Stimulated activated CD8-positive, alpha-beta memory T cell treated with anti-CD3 and anti-CD28 coated beads, Interleukin-7, amount 100 ng/mL, for 48 hours (primary cell): ENCODE measurements at regions not wholly inside any gene's neighbourhood (a gene's known extent, or its start where the extent isn't known, plus 50 kb on each side); places are given as distances from the start of the nearest gene placed in this dataset.

ENCODE experiments used
- DNase-seq, 2 donors: peaks; one replicate each; pipeline ENCODE4 v3.0.0-alpha.2; 2020; ENCODE audit warnings: low read depth in 1 of 2; ENCODE audit errors: extremely low read depth in 1 of 2

- DNase-seq = no peak
These were observed 1212.1 kb upstream of the CITED2 start for GRCh38 chr6:140586426-140587061.

DNA sequence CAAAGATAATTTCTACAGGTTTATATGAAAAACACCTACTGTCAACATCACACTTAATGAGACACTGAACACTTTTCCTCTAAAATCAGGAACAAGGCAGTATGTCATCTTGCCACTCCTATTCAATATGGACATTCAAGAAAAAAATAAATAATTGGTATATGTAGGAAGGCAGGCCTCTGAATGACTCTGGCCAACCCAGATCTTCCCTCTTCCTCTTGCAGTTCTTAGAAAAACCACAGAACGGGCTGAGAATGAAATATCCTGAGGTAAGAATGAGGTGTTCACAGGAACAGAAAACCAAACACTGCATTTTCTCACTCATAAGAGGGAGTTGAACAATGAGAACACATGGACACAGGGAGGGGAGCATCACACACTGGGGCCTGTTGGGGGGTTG is 1207.2 kb upstream of the CITED2 start:
- no peak for DNase-seq

DNA sequence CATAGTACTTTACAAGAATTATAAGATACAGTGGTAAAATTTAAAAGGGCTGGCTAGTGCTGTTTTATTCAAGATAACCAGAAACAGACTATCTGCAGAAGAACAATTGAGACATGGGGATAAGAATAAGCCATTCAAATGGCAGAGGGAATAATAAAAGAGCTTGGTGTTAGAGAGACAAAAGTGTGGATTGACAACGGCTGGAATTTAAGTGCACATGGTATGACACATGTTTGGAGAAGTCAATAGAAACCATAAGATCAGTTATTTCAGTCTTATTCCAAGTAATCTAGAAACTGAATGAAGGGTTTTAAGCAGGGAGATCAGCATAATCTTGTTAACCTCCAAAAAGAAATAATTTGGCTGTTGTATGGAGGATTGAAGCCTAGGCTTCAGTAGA is 1205.5 kb upstream of the CITED2 start:
- no peak for DNase-seq

DNA sequence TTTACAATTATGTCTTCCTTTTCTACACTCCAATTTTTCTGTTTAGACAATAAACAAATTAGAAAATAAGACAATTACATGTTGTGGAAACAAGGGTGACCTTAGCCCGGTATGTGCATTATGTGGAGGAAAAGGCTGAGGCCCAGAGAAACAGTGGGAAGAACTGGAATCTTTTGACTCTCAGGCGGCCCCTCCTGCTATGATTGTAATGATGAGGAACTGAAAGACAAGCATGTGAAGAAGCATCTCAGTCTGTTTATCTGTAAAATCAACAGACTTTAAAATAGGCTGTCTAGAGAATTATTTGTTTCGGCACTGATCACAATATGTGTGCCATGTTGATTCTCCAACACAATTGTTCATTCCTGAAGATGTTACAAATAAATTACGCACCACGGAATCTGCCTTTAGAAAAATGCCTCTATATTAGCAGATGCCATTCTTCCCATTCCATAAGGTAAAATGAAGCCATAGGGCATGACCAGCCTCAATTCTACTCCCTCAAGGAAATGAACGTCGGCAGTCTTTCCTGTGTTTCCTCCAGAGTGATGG is 1201.6 kb upstream of the CITED2 start:
- DNase-seq = no peak

DNA sequence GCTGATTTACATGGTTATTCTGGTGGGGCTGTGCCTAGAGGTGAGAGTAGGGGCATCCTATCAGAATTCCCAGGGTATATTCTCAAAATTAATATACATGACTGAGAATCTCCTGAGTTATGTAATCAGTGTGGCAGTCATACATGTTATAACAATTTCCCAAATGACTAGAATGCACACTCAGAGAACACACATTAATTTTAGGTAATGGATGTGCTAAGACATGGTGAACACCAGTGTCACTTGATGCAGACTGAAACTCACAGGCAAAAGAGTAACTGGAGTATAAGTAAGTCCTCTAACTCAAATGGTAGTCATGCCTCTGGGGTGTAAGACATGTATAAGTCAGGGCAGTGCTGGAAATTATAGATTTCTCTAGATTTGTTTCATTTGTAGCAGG is 1198.4 kb upstream of the CITED2 start:
- no peak for DNase-seq

DNA sequence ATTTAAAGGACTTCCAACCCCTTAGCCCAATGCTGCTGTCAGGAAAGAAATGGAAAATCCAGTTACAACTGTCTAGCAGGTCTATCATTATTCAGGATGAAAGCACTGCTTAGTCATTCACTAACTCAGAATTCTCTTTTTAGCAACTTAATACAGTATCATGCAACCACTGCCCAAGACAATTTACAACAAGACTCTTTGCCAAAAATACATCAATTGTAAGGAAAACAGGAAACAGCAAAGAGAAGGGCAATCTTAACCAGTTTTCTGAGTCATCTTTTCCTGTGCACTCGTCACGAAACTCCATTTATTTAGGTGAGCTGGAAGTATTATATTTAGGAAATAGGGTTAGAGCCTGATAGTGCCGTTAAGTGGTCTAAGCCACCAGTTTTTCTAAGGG is 1197.7 kb upstream of the CITED2 start:
- no peak for DNase-seq

DNA sequence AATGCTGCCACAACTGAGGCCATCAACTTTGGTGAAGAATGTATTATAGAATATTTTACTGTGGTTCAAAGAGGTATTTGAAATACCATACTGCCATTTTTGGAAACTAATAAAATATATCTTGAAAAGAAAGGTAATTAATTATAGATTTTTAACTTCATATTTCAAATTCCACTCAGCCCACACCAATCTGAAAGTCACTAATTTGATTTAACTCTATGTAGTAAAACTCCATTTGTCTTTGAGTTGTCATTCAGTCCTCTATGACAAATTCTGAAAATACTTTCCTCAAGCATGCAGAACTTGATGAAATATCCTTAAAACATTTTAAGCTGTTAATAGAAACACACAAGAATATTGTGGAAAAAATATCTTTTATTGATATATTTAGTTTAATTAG is 1196.7 kb upstream of the CITED2 start:
- no peak for DNase-seq

GRCh38 chr6:140567466-140567865 is 1193.0 kb upstream of the CITED2 start:
- DNase-seq = no peak

GRCh38 chr6:140566781-140567277 is 1192.4 kb upstream of the CITED2 start:
- DNase-seq = no peak

GRCh38 chr6:140563728-140564127 is 1189.3 kb upstream of the CITED2 start:
- DNase-seq = no peak

GRCh38 chr6:140561701-140562100 is 1187.3 kb upstream of the CITED2 start:
- DNase-seq = no peak

- no peak for DNase-seq
These were observed 1186.2 kb upstream of the CITED2 start for GRCh38 chr6:140560671-140561070.

DNA sequence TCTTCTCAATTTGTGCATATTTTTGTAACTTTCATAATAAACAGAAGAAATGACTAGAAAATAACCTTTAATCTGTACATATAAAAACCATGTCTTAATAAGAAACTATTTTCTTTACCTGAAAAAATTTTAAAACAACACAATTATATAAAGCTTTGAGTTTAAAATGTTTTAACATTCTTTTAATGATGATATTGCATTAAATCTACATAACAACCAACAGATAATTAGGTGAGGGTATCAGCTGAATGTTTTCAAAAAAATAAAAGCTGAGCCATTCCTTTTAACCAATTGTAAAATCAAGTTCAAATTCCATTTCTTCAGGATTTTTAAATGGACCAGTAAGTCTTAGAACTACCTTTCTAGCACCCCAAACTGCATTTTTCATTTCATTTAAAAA is 1185.0 kb upstream of the CITED2 start:
- DNase-seq = no peak

DNA sequence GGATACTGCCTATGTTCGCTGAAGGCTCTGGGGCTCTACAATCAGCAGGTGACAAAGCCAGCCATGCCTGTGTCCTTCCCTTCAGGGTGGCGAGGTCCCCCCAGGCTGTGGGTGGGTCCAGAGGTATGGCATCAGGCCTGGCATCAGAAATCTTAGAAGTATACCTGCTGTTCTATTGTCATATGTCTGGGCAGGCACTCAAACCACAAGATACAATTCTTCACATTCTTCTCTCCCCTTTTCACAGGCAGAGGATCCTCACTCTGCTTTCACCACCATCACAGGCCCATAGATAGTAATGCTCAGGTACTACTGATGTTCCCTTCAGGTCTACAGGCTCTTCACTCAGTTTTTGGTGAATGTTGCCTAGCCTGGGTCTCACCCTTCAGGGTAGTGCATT is 1180.0 kb upstream of the CITED2 start:
- DNase-seq = no peak

GRCh38 chr6:140548366-140548765 is 1173.9 kb upstream of the CITED2 start:
- no peak for DNase-seq

GRCh38 chr6:140546640-140547039 is 1172.2 kb upstream of the CITED2 start:
- no peak for DNase-seq

GRCh38 chr6:140544431-140544830 is 1170.0 kb upstream of the CITED2 start:
- DNase-seq = no peak

DNA sequence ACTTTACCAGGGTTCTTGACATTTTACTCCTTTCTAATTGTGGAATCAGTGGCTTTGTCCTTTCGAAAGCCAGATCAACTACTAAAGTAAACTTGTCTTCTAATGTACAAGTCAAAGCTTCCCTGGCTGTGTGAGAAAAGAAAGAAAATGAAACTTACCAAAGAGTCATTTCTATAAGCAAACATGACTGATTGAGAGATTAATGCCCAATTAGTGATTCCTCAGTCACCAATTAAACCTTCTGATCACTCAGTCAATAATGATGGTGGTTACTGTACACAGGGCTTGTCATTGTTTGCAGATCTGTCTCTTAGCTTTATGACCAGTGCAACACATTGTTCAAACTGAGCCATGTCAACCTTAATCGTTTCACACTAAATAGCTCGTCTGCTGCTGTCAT is 1168.4 kb upstream of the CITED2 start:
- DNase-seq = no peak

GRCh38 chr6:140541288-140541687 is 1166.8 kb upstream of the CITED2 start:
- DNase-seq = no peak

DNA sequence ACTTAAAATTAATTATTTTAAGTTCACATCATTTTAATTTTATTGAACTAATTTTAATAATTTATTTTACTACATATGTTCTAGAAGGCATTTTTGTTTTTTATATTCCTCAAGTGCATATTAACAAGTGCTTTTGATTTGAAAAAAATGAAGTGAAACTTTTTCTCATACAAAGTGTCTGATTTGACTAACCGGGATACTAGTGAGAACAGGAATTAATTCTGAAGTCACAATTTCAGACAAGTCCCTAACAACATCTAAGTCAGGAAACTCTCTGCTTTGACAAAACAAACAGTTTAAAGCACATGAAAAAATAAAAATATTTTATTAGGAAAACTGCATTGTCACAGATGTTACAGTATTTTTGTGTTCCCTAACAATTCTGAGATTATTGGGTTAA is 1166.3 kb upstream of the CITED2 start:
- DNase-seq = no peak

DNA sequence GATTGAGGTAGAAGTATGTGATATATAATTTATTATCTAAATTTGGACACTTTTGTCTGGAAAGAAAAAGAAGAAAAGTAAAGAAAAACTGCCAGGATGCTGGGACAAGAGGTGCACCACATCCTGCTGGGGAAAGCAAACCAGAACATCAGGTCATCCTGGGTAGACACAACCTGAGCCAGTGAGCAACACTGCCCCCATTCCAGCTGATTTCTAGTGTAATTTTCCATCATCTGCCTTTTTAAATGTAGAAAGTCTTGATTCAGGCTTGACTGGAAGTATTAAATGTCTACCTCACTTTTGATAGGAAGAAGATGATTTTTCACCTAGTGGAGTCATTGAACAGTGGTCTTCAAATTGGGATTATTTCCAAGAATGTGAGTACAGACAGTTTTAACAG is 1164.5 kb upstream of the CITED2 start:
- no peak for DNase-seq

DNA sequence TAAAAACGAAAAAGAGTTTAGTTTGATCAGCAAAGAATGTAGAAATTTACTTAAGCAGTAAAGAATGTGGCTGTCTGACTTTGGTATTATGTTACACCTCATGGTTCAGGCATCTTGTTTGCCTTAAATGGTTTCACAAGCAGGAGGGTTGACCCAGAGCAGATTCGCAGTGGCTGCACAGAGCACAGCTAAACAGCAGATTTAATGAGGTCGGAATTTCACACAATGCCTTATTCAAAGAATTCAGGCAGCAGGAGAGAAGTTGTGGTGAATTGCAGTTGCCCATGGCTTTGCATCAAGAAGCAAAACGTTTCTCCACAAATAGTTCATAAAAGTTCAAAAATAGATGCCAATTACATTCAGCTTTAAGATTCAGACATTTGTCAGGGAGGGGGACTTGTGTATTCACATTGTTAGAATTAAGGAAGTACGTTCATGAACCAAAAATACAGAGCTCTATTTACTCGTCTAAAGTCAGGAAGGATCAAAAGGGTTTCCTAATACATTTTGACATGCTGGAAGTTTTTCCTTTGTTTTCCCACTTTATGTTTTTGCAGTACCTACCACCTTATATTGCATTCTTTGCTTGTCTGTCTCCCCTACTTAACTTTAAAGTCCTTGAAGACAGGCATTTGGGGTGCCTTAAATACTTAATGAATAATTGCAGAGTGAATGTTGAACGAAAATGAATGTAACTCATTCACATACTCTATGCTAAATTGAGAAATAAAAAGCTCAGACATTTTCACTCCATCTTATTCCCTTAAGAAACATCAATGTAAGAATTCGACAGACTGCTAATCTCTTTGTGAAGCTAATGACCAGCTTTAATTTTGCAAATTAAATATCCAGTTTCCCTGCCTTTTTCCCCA is 1163.6 kb upstream of the CITED2 start:
- no peak for DNase-seq
